HFFc6 (cell line): ENCODE measurements at regions not wholly inside any gene's neighbourhood (a gene's known extent, or its start where the extent isn't known, plus 50 kb on each side); places are given as distances from the start of the nearest gene placed in this dataset.

Experiments used
- DNase-seq: peaks from one replicate; pipeline ENCODE4 v3.0.0-alpha.2; 2018
- H3K27ac Mint-ChIP-seq: 2 replicates; pipeline ENCODE4 v1.8.0; 2020; ENCODE audit warnings: mild to moderate bottlenecking, mixed read lengths
- H3K27me3 Mint-ChIP-seq: 2 replicates; pipeline ENCODE4 v1.8.0; 2021; ENCODE audit warnings: mild to moderate bottlenecking, moderate library complexity, mixed read lengths; ENCODE audit not compliant: insufficient read depth
- H3K36me3 Mint-ChIP-seq: 2 replicates; pipeline ENCODE4 v1.8.0; 2021; ENCODE audit warnings: low read depth, mixed read lengths
- H3K4me1 Mint-ChIP-seq: 2 replicates; pipeline ENCODE4 v1.8.0; 2020; ENCODE audit warnings: low read depth, mixed read lengths
- H3K4me3 Mint-ChIP-seq: 2 replicates; pipeline ENCODE4 v1.8.0; 2020; ENCODE audit warnings: mild to moderate bottlenecking, moderate library complexity, mixed read lengths
- H3K9me3 Mint-ChIP-seq: 2 replicates; pipeline ENCODE4 v1.8.0; 2020; ENCODE audit warnings: mild to moderate bottlenecking, mixed read lengths
- CTCF ChIP-seq: fragments of 200-600 bp; sonication (generic); IDR thresholded peaks from 2 replicates; pipeline ENCODE4 v1.5.0; 2021; ENCODE audit warnings: antibody characterized with exemption, mild to moderate bottlenecking

- Mint-ChIP-seq H3K27ac (no peak overlapping the region), H3K9me3 (peaks cover 39% of the 10 kb centered on the region), H3K27me3 (no peaks in the 10 kb centered on the region; the same call in 1 of the 2 replicates), H3K36me3 (no peaks in the 10 kb centered on the region), H3K4me3 (no peak overlapping the region), H3K4me1 (no peaks in the 10 kb centered on the region)
- no peak for TF ChIP-seq CTCF
- DNase-seq: no peak
Observed at GRCh38 chr20:60967431-60968316, 284.4 kb upstream of the CDH4 start.

DNA sequence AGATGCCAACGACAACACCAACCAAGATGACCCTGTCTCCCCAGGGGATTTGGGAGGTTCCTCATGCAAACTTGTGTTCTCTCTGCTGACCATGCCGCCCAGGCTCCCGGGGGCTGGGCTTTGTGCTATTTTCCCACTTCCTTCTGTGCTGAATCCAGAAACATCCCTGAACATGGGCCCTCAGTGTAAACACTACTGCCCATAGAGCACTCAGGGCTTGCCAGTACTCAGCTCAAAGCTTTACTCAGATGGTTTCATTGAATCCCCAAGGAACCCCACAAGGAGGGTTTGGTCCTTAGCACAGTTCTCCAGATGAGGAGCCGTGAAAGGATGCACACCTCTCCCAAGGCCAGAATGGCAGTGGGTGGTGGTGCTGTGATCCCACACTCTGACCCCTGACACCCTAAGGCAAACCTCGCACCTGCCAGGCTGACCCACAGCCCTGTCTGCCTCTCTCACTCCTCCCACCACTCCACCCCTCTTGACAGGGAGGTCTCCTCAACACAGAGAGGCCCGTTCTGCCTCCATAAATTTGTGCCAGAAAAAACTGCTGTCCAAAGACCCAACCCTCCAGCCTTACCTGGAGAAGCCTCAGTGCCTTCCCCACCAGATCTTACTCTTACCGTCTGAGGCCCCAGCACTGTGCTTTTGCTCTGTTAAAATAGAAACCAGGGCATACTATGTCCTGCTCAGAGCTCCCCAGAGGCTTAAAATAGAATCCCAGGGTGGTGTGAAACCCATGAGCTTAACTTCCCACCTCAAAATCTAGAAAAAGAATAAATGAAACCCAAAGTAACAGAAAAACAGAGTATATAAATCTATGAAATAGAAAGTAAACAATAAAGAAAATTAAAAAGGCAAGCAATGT lies 283.0 kb upstream of the CDH4 start:
- no peaks in the 10 kb centered on the region for H3K36me3 Mint-ChIP-seq
- H3K27ac Mint-ChIP-seq: no peak overlapping the region
- no peaks in the 10 kb centered on the region for H3K4me1 Mint-ChIP-seq
- no peaks in the 10 kb centered on the region; the same call in 1 of the 2 replicates for H3K27me3 Mint-ChIP-seq
- H3K4me3 Mint-ChIP-seq: no peak overlapping the region
- H3K9me3 Mint-ChIP-seq: peaks cover 48% of the 10 kb centered on the region
- no peak for TF ChIP-seq CTCF
- no peak for DNase-seq

DNA sequence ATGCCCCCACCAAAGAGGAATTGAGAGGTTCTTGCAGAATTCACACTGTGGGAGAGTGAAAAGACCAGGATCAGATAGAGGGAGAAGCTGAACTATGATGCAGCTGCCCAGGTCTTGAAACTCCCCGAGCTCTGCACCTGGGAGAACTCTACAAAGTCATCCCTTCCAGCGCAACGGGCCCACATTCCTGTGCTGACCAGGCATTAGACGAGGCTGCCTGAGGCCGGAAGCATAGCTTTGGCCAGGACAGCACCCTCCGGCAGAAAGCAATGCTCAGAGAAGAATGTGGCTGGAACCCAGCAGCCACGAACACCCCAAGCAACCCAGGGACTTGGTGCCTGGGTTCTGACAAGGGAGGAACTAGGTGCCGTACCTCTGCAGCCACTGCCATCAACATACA lies 281.5 kb upstream of the CDH4 start:
- no peak for DNase-seq
- no peaks in the 10 kb centered on the region for H3K36me3 Mint-ChIP-seq
- TF ChIP-seq CTCF: no peak
- peaks cover 2% of the 10 kb centered on the region; the same call in 1 of the 2 replicates for H3K27me3 Mint-ChIP-seq
- no peak overlapping the region for H3K4me3 Mint-ChIP-seq
- peaks cover 42% of the 10 kb centered on the region for H3K9me3 Mint-ChIP-seq
- no peak overlapping the region for H3K27ac Mint-ChIP-seq
- H3K4me1 Mint-ChIP-seq: no peaks in the 10 kb centered on the region

DNA sequence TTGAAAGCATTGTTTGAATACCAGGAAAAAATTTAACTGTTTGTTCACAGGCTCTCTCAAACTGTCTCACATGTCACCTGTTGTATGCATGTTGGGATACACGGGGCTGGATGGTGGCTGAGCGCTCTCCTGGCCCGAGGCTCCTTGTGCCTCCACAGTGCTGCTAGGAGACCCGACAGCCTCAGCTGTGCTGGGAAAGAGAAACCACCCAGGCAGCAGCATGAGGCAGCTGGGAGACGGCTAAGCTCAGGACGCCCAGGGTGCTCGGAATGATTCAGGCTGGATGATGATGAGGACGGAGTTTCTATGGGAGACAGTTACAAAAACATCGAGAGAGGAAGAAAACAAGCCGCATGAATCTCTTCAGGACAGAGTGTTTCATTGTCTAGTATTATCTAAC lies 278.0 kb upstream of the CDH4 start:
- no peak for DNase-seq
- TF ChIP-seq CTCF: no peak
- H3K9me3 Mint-ChIP-seq: peaks cover 28% of the 10 kb centered on the region
- no peak overlapping the region for H3K4me3 Mint-ChIP-seq
- H3K36me3 Mint-ChIP-seq: no peaks in the 10 kb centered on the region; the same call in 1 of the 2 replicates
- H3K4me1 Mint-ChIP-seq: no peaks in the 10 kb centered on the region
- H3K27ac Mint-ChIP-seq: no peak overlapping the region
- peaks cover 6% of the 10 kb centered on the region; the same call in 1 of the 2 replicates for H3K27me3 Mint-ChIP-seq

GRCh38 chr20:60974441-60974945 lies 277.6 kb upstream of the CDH4 start:
- peaks cover 6% of the 10 kb centered on the region; the same call in 1 of the 2 replicates for H3K27me3 Mint-ChIP-seq
- no peaks in the 10 kb centered on the region; the same call in 1 of the 2 replicates for H3K36me3 Mint-ChIP-seq
- DNase-seq: no peak
- H3K27ac Mint-ChIP-seq: no peak overlapping the region
- peaks cover 28% of the 10 kb centered on the region for H3K9me3 Mint-ChIP-seq
- H3K4me1 Mint-ChIP-seq: no peaks in the 10 kb centered on the region
- no peak overlapping the region for H3K4me3 Mint-ChIP-seq
- no peak for TF ChIP-seq CTCF
